NCI-H748 (cell line): ENCODE measurements at regions not wholly inside any gene's neighbourhood (a gene's known extent, or its start where the extent isn't known, plus 50 kb on each side); places are given as distances from the start of the nearest gene placed in this dataset.

Experiments used
- DNase-seq: peaks from one replicate; lab custom pipeline; 2025; ENCODE audit not compliant: unreplicated experiment; lab: John Stamatoyannopoulos, UW

DNA sequence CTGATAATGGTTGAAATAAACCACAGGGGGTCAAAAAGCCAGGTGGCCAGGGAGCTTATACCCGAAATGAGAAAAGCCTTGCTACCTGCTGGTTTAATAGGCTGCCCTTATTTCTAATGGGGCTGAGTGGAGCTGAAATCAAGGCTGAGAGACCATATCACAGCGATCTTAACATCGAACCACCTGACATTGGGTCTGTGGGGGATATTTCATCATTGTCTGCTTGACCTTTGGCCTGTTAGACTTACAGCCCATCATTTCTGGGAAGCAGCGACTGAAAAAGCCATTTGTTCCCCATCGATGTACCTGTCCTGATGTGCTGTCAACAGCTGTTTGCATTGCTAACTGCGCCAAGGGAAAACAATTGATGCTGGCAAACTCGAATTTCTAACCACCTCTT, 199.7 kb upstream of the SLC14A2 start:
- peak; percentile 98 for DNase-seq

DNA sequence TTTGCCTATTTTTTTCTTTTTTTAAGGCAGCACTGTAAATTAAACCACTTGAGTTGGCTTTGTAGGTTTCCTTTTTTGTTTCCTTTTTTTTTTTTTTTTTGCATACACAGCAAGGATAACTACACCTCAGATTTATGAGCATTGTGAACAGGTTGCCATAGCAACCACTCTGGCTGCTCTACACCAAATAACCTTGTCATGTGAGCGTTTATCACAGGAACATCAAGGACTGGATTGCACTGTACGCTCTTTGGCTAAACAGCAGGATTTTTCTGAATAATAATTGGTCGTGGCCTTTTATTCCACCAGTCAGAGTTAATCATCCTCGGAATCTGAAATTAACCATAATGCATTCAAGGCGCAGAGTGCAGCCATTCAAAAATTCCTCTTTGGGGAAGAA, 199.1 kb upstream of the SLC14A2 start:
- peak; percentile 99 for DNase-seq

GRCh38 chr18:45417392-45417791, 197.9 kb upstream of the SLC14A2 start:
- DNase-seq = no peak

GRCh38 chr18:45423659-45424058, 191.6 kb upstream of the SLC14A2 start:
- peak; percentile 82 for DNase-seq

- DNase-seq = no peak
Measured at GRCh38 chr18:45430041-45430440, 185.2 kb upstream of the SLC14A2 start.

DNA sequence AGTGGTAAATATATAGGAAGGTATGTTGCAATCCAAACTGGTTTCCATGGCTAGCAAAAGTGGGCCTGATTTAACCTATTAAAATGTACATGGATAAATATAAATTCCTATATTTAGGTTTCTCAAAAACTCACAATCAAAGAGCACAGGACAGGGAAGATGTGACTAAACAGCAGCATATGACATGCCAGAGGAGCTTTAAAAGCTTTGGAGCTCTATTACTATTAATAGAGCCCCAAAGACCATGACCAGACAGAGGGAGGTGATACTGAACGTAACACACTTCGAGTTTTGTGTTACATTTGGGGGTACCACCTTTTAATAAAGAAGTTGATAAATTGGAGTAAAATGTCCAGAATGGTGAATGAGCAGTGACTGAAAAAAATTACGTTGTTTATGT, 179.5 kb upstream of the SLC14A2 start:
- no peak for DNase-seq

DNA sequence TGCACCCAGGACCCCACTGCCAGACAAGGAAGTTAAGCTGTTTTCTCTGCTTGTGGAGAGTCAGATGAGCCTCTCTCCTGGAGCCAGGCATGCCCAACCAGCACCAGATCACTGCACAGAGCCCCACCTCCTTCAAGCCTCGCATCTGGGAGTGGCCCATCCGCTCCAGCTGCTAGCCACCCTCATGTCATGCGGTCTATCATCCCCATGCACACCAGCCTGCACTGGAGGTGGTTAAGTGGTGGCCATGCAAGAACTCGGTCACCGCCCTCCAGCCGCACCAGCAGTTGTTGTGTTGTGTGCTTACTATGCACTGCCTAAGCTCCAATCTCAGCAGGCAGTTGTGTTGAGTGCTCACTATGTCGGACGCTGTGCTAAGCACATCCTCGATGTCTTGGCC, 177.9 kb upstream of the SLC14A2 start:
- peak; percentile 28 for DNase-seq

- no peak for DNase-seq
Measured at GRCh38 chr18:45439851-45440645, 175.2 kb upstream of the SLC14A2 start.

DNA sequence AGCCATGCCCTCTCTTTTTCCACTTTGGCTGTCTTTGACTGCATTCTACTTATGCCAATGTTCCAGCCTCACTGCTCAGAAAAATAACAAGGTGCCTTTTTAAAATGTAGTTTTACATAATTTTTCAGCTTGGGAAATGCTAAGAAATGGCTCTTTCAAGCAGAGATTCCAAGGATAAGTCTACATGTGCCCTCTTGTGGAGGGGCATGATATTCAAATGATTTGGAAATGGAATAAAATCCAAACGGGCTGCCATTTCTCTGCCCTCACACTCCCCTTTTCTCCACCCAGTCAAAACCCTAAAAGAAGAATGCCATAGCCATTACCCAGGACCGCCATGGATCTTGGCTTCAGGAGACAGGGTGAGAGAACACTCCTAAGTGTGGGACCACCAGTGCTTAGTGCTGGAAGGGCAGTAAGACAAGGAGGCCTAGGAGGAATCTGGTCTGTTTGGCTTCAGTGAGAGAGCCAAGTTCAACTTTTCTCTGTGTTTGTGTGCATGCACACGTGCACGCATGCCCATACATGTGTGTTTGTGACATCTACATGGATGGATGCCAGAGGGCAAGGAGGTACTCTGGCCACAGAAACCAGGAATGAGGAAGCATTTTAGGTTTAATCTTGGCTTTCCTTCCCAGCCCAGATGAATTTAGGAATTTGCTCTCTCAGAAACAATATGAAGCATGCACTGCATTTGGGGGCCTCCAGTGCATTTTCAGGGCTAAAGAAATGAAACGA, 174.0 kb upstream of the SLC14A2 start:
- peak; percentile 57 for DNase-seq

- no peak for DNase-seq
Measured at GRCh38 chr18:45444040-45444439, 171.2 kb upstream of the SLC14A2 start.

DNA sequence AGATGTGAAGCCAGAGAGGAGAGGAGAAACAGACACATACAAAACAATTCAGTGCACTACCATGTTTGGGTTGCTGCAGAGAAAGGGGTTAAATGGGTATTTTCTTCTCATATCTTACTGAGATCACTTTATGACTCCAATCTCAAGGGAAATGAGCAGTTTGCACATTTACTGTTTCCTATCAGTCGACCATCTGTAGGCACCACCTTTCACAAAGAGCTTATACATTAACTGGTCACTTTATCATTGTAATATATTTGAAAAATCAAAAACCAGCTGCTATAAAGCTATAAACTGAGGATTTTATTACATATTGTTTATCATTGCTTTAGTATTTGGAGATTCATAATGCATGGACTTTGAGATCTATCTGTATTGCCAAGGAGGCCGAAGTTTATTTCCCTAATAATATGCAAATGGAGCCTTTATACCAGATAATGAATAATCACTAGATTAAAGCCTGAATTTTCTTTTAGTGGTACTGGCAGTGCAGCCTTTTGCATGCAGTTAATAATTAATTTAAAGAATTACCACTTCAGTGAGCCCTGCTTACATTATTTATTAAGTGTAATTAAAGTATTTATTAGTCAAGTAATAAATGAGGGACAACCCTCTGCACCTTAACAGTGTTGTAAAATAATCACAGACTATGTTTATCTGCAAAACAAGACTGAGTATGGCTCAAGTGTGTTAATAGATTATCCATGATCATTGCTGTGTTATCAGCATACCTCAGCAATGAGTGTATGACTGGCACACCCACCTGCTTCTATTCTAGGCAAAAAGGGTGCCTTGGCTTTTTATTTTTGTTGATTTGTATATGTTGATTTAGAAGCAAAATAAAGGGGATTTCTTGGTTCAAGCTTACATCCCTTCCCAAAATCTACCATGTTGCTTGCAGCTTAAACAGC, 167.7 kb upstream of the SLC14A2 start:
- no peak for DNase-seq

DNA sequence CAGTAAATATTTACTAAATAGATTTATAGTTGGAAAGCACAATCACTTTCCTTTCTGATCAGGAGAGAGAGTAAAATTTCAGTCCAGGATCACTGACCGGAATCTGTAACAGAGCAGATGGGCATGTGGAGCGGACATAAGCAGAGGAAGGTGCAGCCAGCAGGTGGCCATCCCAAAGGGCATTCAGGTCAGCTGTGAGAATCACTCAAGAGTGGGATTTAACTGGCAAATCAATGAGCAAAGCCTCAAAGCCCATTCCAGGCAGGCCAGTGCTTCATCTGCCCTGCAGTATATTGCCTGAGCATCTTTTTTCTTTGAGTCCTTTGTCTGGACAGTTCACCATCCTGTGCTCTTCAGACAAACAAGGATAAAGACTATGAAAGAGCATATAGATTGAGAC, 166.4 kb upstream of the SLC14A2 start:
- DNase-seq = no peak

GRCh38 chr18:45449418-45450227, 165.7 kb upstream of the SLC14A2 start:
- peak; percentile 44 for DNase-seq

GRCh38 chr18:45456090-45457021, 158.9 kb upstream of the SLC14A2 start:
- no peak for DNase-seq

- no peak for DNase-seq
Measured at GRCh38 chr18:45458033-45458432, 157.2 kb upstream of the SLC14A2 start.

DNA sequence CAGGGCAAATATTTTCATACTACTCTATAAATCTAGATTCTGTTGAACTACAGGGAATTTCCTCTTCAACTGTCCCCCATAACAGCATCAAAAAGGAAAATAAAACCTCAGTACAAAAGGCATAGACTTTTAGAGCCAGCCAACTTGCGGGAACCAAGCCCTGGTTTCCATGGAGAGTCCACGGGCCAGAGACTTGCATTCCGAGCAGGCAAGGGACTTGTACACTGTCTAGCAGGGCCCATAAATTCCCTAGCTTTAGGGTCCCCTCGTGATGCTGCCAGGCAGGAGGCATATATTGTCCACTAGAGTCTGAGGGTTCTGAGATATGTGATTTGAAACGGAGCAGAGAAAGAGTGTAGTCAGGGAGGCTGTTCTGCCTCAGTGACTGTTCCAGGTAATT, 153.1 kb upstream of the SLC14A2 start:
- no peak for DNase-seq

DNA sequence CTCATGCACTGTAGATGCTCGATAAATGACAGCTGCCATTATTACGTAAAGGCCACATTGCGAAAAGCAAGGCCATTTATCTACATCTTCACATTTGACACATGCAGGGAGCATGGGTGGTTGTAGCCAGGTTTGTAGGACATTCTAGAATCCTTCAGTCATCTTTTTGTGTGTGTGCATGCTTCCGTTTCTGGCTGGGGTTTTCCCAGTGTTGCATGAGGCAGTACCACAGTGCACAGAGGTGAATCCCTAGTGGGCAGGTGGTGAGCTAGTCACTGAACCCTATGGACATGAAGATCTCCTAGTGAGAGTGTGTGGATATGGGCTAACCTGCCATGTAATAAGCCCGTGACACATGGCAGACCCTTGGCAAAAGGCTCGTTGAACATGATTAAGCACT, 151.8 kb upstream of the SLC14A2 start:
- no peak for DNase-seq

GRCh38 chr18:45464619-45465018, 150.7 kb upstream of the SLC14A2 start:
- DNase-seq = peak; percentile 86

GRCh38 chr18:45467293-45467692, 148.0 kb upstream of the SLC14A2 start:
- no peak for DNase-seq

GRCh38 chr18:45467945-45468344, 147.3 kb upstream of the SLC14A2 start:
- DNase-seq = no peak
